ENCODE measurements at regions not wholly inside any gene's neighbourhood (a gene's known extent, or its start where the extent isn't known, plus 50 kb on each side); places are given as distances from the start of the nearest gene placed in this dataset.

- TF ChIP-seq FOXP2 (optimal IDR thresholded peaks at IDR 0.05; ENCODE audit: borderline replicate concordance, extremely low read depth, extremely low read length, insufficient read depth) (no peak), POLR2AphosphoS5 (IDR thresholded peaks at IDR 0.05; ENCODE audit: low read depth, low read length) (no peak), TAF1 (IDR thresholded peaks at IDR 0.05; ENCODE audit: borderline replicate concordance, insufficient read depth, low read length) (no peak)
- TF ChIP-seq, protein P1, sequence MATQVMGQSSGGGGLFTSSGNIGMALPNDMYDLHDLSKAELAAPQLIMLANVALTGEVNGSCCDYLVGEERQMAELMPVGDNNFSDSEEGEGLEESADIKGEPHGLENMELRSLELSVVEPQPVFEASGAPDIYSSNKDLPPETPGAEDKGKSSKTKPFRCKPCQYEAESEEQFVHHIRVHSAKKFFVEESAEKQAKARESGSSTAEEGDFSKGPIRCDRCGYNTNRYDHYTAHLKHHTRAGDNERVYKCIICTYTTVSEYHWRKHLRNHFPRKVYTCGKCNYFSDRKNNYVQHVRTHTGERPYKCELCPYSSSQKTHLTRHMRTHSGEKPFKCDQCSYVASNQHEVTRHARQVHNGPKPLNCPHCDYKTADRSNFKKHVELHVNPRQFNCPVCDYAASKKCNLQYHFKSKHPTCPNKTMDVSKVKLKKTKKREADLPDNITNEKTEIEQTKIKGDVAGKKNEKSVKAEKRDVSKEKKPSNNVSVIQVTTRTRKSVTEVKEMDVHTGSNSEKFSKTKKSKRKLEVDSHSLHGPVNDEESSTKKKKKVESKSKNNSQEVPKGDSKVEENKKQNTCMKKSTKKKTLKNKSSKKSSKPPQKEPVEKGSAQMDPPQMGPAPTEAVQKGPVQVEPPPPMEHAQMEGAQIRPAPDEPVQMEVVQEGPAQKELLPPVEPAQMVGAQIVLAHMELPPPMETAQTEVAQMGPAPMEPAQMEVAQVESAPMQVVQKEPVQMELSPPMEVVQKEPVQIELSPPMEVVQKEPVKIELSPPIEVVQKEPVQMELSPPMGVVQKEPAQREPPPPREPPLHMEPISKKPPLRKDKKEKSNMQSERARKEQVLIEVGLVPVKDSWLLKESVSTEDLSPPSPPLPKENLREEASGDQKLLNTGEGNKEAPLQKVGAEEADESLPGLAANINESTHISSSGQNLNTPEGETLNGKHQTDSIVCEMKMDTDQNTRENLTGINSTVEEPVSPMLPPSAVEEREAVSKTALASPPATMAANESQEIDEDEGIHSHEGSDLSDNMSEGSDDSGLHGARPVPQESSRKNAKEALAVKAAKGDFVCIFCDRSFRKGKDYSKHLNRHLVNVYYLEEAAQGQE (IDR thresholded peaks at IDR 0.05; ENCODE audit: insufficient read depth in 1 of 2, low read depth in 2 of 2, low read length in 2 of 2) = no peak
These were observed 209.0 kb upstream of the ZMIZ1 start for GRCh38 chr10:78859769-78860168.
